ENCODE measurements at regions not wholly inside any gene's neighbourhood (a gene's known extent, or its start where the extent isn't known, plus 50 kb on each side); places are given as distances from the start of the nearest gene placed in this dataset.
A peak's percentile ranks its signal among the peaks of the same experiment; 100 is the strongest.

DNA sequence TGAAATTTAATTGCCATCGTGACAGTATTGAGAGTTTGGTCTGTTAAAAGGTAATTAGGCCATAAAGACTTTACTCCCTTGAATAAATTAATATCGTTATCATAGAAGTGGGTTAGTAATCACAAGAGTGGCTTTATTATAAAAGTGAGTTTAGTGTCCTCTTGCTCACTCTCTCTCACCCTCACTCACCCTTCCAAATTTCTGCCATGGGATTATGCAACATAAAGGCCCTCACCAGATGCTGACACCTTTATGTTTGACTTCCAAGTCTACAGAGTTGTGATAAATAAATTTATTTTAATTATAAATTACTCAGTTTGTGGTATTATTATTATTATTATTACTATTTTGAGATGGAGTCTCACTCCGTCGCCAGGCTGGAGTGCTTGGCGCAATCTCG, 1070.8 kb downstream of the PCDH18 start:
- DNase-seq = no peak
- in situ Hi-C loops (cut with MboI; ENCODE audit: low sequenced_read_pairs) = no loop called here
- Histone ChIP-seq H3K79me1 (ENCODE audit: low read depth in 1 of 2, low read length in 2 of 2) (no peaks in the 10 kb centered on the region), H2AK5ac (ENCODE audit: low read depth, low read length) (no peak overlapping the region), H3K4me1 (ENCODE audit: control insufficient read depth, insufficient read depth, low read length) (no peaks in the 10 kb centered on the region), H4K5ac (ENCODE audit: low read depth, low read length) (no peak overlapping the region), H3K9me1 (ENCODE audit: insufficient read depth, low read length) (no peaks in the 10 kb centered on the region), H3K14ac (replicated peaks; ENCODE audit: low read depth, low read length) (no peak overlapping the region), H3K27me3 (ENCODE audit: control insufficient read depth, insufficient read depth, low read length) (no peaks in the 10 kb centered on the region), H3K27ac (ENCODE audit: insufficient read depth, low read length) (no peak overlapping the region), H3K23ac (ENCODE audit: low read depth, low read length) (no peak overlapping the region), H2BK20ac (ENCODE audit: low read depth, low read length) (no peak overlapping the region), H4K20me1 (ENCODE audit: insufficient read depth, low read length) (no peaks in the 10 kb centered on the region), H3K18ac (ENCODE audit: low read depth, low read length) (no peak overlapping the region), H3K9ac (ENCODE audit: low read depth, low read length) (no peak overlapping the region), H3K4me3 (ENCODE audit: insufficient read depth, low read depth, low read length) (no peak overlapping the region), H3K56ac (ENCODE audit: extremely low read depth, insufficient read depth, low read length) (no peak overlapping the region), H3K4ac (ENCODE audit: low read depth, low read length) (no peak overlapping the region), H3K36me3 (ENCODE audit: control insufficient read depth, insufficient read depth, low read length) (no peaks in the 10 kb centered on the region), H4K8ac (ENCODE audit: low read depth in 2 of 2, low read length in 2 of 2) (no peak overlapping the region), H2BK5ac (ENCODE audit: low read depth, low read length, poor library complexity, severe bottlenecking) (no peak overlapping the region), H2AK9ac (replicated peaks; ENCODE audit: low read depth, low read length, poor library complexity) (no peak overlapping the region), H2AFZ (replicated peaks; ENCODE audit: low read length, poor library complexity) (no peak overlapping the region), H2BK15ac (ENCODE audit: low read depth, low read length) (no peak overlapping the region), H2BK120ac (ENCODE audit: low read depth, low read length) (no peak overlapping the region), H3K9me3 (ENCODE audit: control insufficient read depth, insufficient read depth, low read length) (no peaks in the 10 kb centered on the region), H3K4me2 (ENCODE audit: low read depth, low read length) (no peak overlapping the region), H4K91ac (ENCODE audit: insufficient read depth, low read depth, low read length) (no peak overlapping the region)
- intact Hi-C loops (cut with micrococcal nuclease) = no loop called here
- dilution Hi-C loops (cut with HindIII; ENCODE audit: low sequenced_read_pairs, unreplicated experiment) = no loop called here
- peak; percentile 73 for TF ChIP-seq CEBPB (IDR thresholded peaks at IDR 0.05; ENCODE audit: low read depth, low read length)
- no peak for TF ChIP-seq BHLHE40 (IDR thresholded peaks at IDR 0.05; ENCODE audit: low read depth, low read length)
- TF ChIP-seq SMC3 (IDR thresholded peaks at IDR 0.05; ENCODE audit: low read depth, low read length) = no peak
- WGBS, 2 experiments (ENCODE audit: extremely low coverage in 2 of 2, insufficient read length in 1 of 2) = no CpG with 5 or more reads among the region's 6 CpGs
- ChIA-PET POLR2A (ENCODE audit: unreplicated experiment) (no interaction called here), CTCF (no interaction called here)
- ATAC-seq (ENCODE audit: low read depth) = no peak
- no TSS peak for BruUV-seq (replicated peaks)

Data from IMR-90 (cell line).